ENCODE measurements at regions not wholly inside any gene's neighbourhood (a gene's known extent, or its start where the extent isn't known, plus 50 kb on each side); places are given as distances from the start of the nearest gene placed in this dataset.
A peak's percentile ranks its signal among the peaks of the same experiment; 100 is the strongest.

GRCh38 chr1:233561708-233562426 lies 52.0 kb upstream of the KCNK1 start (continued):
- TF ChIP-seq CTCF (IDR thresholded peaks at IDR 0.05 in 2 of 3, conservative IDR thresholded peaks at IDR 0.05 in 1 of 3; ENCODE audit: insufficient read depth in 2 of 3, low read depth in 1 of 3, low read length in 3 of 3), result no peak
- no peak for TF ChIP-seq RNF2 (IDR thresholded peaks at IDR 0.05)
- TF ChIP-seq ZNF24 (IDR thresholded peaks at IDR 0.05), result no peak
- no peak for TF ChIP-seq ZNF165 (CRISPR knock-in tag; IDR thresholded peaks at IDR 0.05; ENCODE audit: borderline replicate concordance)
- no peak for TF ChIP-seq CREB1 (IDR thresholded peaks at IDR 0.05)
- TF ChIP-seq CREB1 (CRISPR knock-in tag; IDR thresholded peaks at IDR 0.05), result no peak
- no peak for TF ChIP-seq MXD1 (CRISPR knock-in tag; IDR thresholded peaks at IDR 0.05; ENCODE audit: borderline replicate concordance, poor library complexity, severe bottlenecking)
- TF ChIP-seq MECOM (CRISPR knock-in tag; IDR thresholded peaks at IDR 0.05), result no peak
- no peak for TF ChIP-seq BRF1 (IDR thresholded peaks at IDR 0.05; ENCODE audit: borderline replicate concordance, extremely low read depth, insufficient read length)
- no peak for TF ChIP-seq CREB5 (CRISPR knock-in tag; IDR thresholded peaks at IDR 0.05)
- TF ChIP-seq MLLT1 (IDR thresholded peaks at IDR 0.05), result peak in 1 of 2 experiments; percentile 50; a peak in 1 of 4 replicates
- TF ChIP-seq XRCC3 (IDR thresholded peaks at IDR 0.05), result 0 out of 2 replicates have a peak, but pooled peaks have one; percentile 47
- TF ChIP-seq WHSC1 (IDR thresholded peaks at IDR 0.05; ENCODE audit: low read length), result no peak
- no peak for TF ChIP-seq FOXA3 (CRISPR knock-in tag; conservative IDR thresholded peaks at IDR 0.05 in 1 of 2, IDR thresholded peaks at IDR 0.05 in 1 of 2)
- TF ChIP-seq HDAC8 (tag; IDR thresholded peaks at IDR 0.05), result no peak
- TF ChIP-seq NR3C1 (CRISPR knock-in tag; IDR thresholded peaks at IDR 0.05), result no peak
- peak; percentile 71 to 91 for TF ChIP-seq TRIM24 (IDR thresholded peaks at IDR 0.05)
- no peak for TF ChIP-seq SMARCA5 (IDR thresholded peaks at IDR 0.05)
- TF ChIP-seq ZBTB5 (IDR thresholded peaks at IDR 0.05), result no peak
- TF ChIP-seq TRIM28 (IDR thresholded peaks at IDR 0.05), result peak; percentile 99
- TF ChIP-seq GATAD2B (IDR thresholded peaks at IDR 0.05; ENCODE audit: borderline replicate concordance), result no peak
- TF ChIP-seq CXXC5 (CRISPR knock-in tag; IDR thresholded peaks at IDR 0.05), result no peak
- no peak for TF ChIP-seq POLR2G (IDR thresholded peaks at IDR 0.05; ENCODE audit: low read depth, low read length)
- peak; percentile 77 for TF ChIP-seq MIER1 (IDR thresholded peaks at IDR 0.05; ENCODE audit: low read depth)
